Thyroid gland (tissue), 4 donors: ENCODE measurements at regions not wholly inside any gene's neighbourhood (a gene's known extent, or its start where the extent isn't known, plus 50 kb on each side); places are given as distances from the start of the nearest gene placed in this dataset.
"Not testable (repeated sequence)": the region's sequence is repeated elsewhere in the genome, so short reads cannot be mapped to it uniquely, and the experiment has no call there.

Experiments
- DNase-seq, 2 donors: peaks; one replicate each; pipeline ENCODE4 v3.0.0-alpha.2; 2019
- H3K27ac ChIP-seq, 3 donors: fragments of 200-600 bp; sonication (generic); 1 replicate in 2 of 3; 2 replicates in 1 of 3; pipeline ENCODE4 v1.5.1; 2016 to 2019; ENCODE audit warnings: mild to moderate bottlenecking in 1 of 3, moderate library complexity in 1 of 3
- H3K27me3 ChIP-seq: fragments of 200-600 bp; sonication (generic); one replicate; pipeline ENCODE4 v1.5.1; 2019
- H3K36me3 ChIP-seq, 2 donors: fragments of 200-600 bp; sonication (generic); one replicate each; pipeline ENCODE4 v1.5.1; 2016 to 2019
- H3K4me1 ChIP-seq, 2 donors: fragments of 200-600 bp; sonication (generic); one replicate each; pipeline ENCODE4 v1.5.1; 2017 to 2019
- H3K4me3 ChIP-seq, 3 donors: fragments of 200-600 bp; sonication (generic); replicated peaks in 1 of 3; 1 replicate in 2 of 3; 2 replicates in 1 of 3; pipeline ENCODE4 v1.5.1; 2016; ENCODE audit warnings: mild to moderate bottlenecking in 1 of 3
- H3K9me3 ChIP-seq: fragments of 200-600 bp; sonication (generic); one replicate; pipeline ENCODE4 v1.5.1; 2017
- POLR2A ChIP-seq, 2 donors: fragments of 450-650 bp; IDR thresholded peaks; one replicate each; pipeline ENCODE4 v1.6.1; 2017; ENCODE audit warnings: antibody characterized with exemption in 2 of 2, mild to moderate bottlenecking in 2 of 2, moderate library complexity in 1 of 2
- WGBS, 2 donors: methylation state at CpG; one replicate each; pipeline ENCODE4 v1.1.5; 2017; 5-methylcytosine and 5-hydroxymethylcytosine counted together
- intact Hi-C: fragments of 100-400 bp; cut with DNase I; formaldehyde crosslinking; loops from one replicate; pipeline ENCODE4 v1.15.1; 2023
- TF ChIP-seq, protein P1 (sequence below), 6 experiments: fragments of 200-600 bp in 3 of 6; fragments of 450-650 bp in 3 of 6; sonication (generic) in 3 of 6; IDR thresholded peaks; one replicate each; pipeline ENCODE4 v1.5.1; 2016 to 2019; ENCODE audit warnings: antibody characterized with exemption in 6 of 6, mild to moderate bottlenecking in 2 of 6, inconsistent platforms in 1 of 6, moderate library complexity in 1 of 6

DNA sequence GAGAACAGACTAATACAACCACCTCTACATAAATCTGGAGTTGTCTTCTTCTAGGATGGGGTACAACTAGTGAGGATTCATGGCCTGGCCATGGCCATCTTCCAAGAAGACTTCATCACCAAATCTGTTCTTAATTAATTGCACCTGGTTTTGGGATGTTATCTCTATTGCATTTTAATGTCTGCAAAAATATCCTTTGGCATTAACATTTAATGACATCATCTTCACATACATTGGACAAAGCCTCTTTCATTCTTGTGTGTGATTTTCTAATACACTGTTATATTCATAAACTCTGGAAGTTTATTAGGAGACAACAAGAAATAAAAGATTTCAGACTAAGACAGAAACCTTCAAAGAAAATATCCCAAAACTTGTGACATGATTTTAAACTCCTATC is 124.2 kb upstream of the ABCB5 start:
- Histone ChIP-seq H3K4me1 (no peaks in the 10 kb centered on the region), H3K27ac (no peak overlapping the region), H3K27me3 (no peaks in the 10 kb centered on the region), H3K36me3 (no peaks in the 10 kb centered on the region), H3K4me3 (no peak overlapping the region), H3K9me3 (no peaks in the 10 kb centered on the region)
- intact Hi-C loops, result no loop called here
- no peak for DNase-seq
- TF ChIP-seq POLR2A (IDR thresholded peaks at IDR 0.05), result no peak
- TF ChIP-seq, protein P1, sequence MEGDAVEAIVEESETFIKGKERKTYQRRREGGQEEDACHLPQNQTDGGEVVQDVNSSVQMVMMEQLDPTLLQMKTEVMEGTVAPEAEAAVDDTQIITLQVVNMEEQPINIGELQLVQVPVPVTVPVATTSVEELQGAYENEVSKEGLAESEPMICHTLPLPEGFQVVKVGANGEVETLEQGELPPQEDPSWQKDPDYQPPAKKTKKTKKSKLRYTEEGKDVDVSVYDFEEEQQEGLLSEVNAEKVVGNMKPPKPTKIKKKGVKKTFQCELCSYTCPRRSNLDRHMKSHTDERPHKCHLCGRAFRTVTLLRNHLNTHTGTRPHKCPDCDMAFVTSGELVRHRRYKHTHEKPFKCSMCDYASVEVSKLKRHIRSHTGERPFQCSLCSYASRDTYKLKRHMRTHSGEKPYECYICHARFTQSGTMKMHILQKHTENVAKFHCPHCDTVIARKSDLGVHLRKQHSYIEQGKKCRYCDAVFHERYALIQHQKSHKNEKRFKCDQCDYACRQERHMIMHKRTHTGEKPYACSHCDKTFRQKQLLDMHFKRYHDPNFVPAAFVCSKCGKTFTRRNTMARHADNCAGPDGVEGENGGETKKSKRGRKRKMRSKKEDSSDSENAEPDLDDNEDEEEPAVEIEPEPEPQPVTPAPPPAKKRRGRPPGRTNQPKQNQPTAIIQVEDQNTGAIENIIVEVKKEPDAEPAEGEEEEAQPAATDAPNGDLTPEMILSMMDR (IDR thresholded peaks at IDR 0.05), result no peak

DNA sequence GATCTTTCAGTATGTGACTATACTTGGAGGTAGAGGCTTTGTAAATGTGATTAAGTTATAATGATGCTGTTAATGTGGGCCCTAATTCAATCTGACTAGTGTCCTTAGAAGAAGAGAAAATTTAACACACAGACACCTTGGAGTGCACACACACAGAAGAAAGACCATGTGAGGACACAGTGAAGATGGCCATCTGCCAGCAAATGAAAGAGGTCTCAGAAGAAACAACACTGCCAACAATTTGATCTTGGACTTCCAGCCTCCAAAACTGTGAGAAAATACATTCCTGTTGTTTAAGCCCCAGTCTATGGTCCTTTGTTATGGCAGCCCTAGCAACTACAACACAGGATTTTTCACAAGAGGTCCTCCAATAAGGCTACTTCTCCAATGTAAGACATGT is 120.9 kb upstream of the ABCB5 start:
- Histone ChIP-seq H3K36me3 (no peaks in the 10 kb centered on the region), H3K4me3 (no peak overlapping the region), H3K27me3 (no peaks in the 10 kb centered on the region), H3K4me1 (no peaks in the 10 kb centered on the region), H3K9me3 (no peaks in the 10 kb centered on the region), H3K27ac (no peak overlapping the region)
- intact Hi-C loops, result no loop called here
- no peak for TF ChIP-seq POLR2A (IDR thresholded peaks at IDR 0.05)
- TF ChIP-seq, protein P1 (IDR thresholded peaks at IDR 0.05), result no peak
- no peak for DNase-seq

DNA sequence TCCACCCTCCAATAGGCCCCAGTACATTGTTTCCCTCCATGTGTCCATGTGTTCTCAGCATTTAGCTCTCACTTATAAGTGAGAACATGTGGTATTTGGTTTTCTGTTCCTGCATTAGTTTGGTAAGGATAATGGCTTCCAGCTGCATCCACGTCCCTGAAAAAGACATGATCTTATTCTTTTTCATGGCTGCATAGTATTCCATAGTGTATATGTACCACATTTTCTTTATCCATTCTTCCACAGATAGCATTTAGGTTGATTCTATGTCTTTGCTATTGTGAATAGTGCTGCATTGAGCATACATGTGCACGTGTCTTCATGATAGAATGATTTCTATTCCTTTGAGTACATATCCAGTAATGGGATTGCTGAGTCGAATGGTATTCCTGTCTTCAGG is 114.0 kb upstream of the ABCB5 start:
- H3K36me3 ChIP-seq, H3K27me3 ChIP-seq, H3K4me1 ChIP-seq, H3K27ac ChIP-seq, DNase-seq, H3K9me3 ChIP-seq, H3K4me3 ChIP-seq, intact Hi-C loops: not testable (repeated sequence)
- 80 to 87% methylated on average over 3 of the region's 3 CpGs for WGBS, 2 donors

DNA sequence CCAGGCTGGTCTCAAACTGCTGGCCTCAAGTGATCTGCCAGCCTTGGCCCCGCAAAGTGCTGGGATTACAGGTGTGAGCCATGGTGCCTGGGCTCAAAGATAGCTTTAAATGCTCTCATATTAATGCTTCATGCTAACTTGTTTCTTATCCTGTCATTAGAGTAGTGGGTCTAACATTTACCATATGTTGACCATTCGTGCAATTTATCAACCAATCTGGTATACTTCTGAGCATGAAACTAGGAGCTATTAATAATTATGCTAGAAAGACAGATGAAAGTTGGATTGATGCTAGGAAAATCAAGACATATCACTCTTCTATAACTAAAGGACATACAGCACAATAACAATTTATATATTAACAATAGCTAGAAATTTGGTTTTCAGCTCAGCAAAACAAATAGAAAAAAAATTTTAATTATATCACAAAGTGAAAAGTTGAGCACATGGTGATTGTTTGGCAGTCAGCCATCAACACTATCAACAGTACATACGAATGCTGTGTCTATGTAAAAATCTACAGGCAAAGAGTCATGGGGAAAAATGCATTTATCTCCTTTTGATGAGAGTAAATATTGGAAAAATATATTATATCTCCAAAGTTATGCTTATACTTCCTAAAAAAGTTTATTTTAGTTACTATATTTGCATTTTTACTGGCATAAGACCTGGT is 112.1 kb upstream of the ABCB5 start:
- Histone ChIP-seq H3K27me3 (no peaks in the 10 kb centered on the region), H3K27ac (no peak overlapping the region), H3K4me1 (no peaks in the 10 kb centered on the region), H3K36me3 (no peaks in the 10 kb centered on the region), H3K9me3 (no peaks in the 10 kb centered on the region), H3K4me3 (no peak overlapping the region)
- 75 to 79% methylated on average over 3 of the region's 3 CpGs for WGBS, 2 donors
- intact Hi-C loops, result no loop called here
- no peak for TF ChIP-seq POLR2A (IDR thresholded peaks at IDR 0.05)
- TF ChIP-seq, protein P1 (IDR thresholded peaks at IDR 0.05), result no peak
- no peak for DNase-seq

DNA sequence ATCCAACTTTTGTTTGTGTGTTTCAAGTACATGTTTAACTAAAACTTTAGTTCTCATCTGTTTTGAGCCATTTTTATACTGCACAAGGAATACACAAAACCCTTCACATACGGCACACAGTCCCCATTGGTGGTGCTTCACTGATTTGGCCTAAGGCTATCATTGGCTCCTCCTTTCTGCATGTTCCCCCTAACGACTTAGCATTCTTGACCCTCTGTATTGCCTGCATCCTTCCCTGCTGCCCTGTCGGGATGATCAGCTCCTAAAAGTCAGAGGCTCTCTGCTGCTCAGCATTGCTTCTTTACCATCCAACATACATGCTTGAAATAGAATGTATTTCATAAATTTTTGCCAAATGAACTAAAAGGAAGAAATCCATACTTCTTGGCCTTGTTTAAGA is 111.4 kb upstream of the ABCB5 start:
- DNase-seq, result no peak
- TF ChIP-seq, protein P1 (IDR thresholded peaks at IDR 0.05), result no peak
- TF ChIP-seq POLR2A (IDR thresholded peaks at IDR 0.05), result no peak
- Histone ChIP-seq H3K4me1 (no peaks in the 10 kb centered on the region), H3K36me3 (no peaks in the 10 kb centered on the region), H3K4me3 (no peak overlapping the region), H3K9me3 (no peaks in the 10 kb centered on the region), H3K27ac (no peak overlapping the region), H3K27me3 (no peaks in the 10 kb centered on the region)
- 56 to 66% methylated on average over 3 of the region's 3 CpGs for WGBS, 2 donors
- intact Hi-C loops, result no loop called here

DNA sequence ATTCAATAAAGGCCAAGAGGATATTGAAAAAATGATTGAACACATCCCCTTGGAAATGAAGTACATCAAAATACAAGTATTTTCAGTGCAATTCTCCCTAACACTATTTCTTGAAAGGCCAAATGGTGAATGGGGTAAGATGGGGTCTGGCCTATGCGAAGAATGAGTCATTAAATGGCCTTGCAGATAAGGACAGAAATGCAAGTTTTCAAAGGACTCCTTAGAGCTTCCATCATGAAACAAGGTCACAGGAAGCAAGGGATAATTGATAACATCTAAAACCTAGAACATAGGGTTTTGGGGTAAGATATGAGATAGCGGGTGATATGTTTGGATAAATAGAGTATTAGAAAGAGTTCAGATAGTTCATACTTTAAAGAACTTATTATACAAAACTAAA is 109.3 kb upstream of the ABCB5 start:
- no peak for DNase-seq
- TF ChIP-seq, protein P1 (IDR thresholded peaks at IDR 0.05), result no peak
- no peak for TF ChIP-seq POLR2A (IDR thresholded peaks at IDR 0.05)
- Histone ChIP-seq H3K27ac (no peak overlapping the region), H3K36me3 (no peaks in the 10 kb centered on the region), H3K27me3 (no peaks in the 10 kb centered on the region), H3K4me1 (no peaks in the 10 kb centered on the region), H3K9me3 (no peaks in the 10 kb centered on the region), H3K4me3 (no peak overlapping the region)
- 93% methylated on average over 2 of the region's 2 CpGs for WGBS, 2 donors
- intact Hi-C loops, result no loop called here
